WERI-Rb-1 (cell line): ENCODE measurements at regions not wholly inside any gene's neighbourhood (a gene's known extent, or its start where the extent isn't known, plus 50 kb on each side); places are given as distances from the start of the nearest gene placed in this dataset.
"Not testable (repeated sequence)": the region's sequence is repeated elsewhere in the genome, so short reads cannot be mapped to it uniquely, and the experiment has no call there.

Experiments used
- DNase-seq: peaks from one replicate; pipeline ENCODE4 v3.0.0-alpha.2; 2020
- H3K27ac ChIP-seq: fragments of 250-450 bp; sonication (Bioruptor Pico); 2 replicates; pipeline ENCODE4 v1.5.1; 2020; ENCODE audit warnings: mild to moderate bottlenecking, moderate library complexity
- H3K27me3 ChIP-seq: fragments of 250-450 bp; sonication (Bioruptor Pico); 2 replicates; pipeline ENCODE4 v1.5.1; 2021; ENCODE audit warnings: mild to moderate bottlenecking, low read depth, moderate library complexity; ENCODE audit not compliant: insufficient read depth, severe bottlenecking
- H3K36me3 ChIP-seq: fragments of 250-450 bp; sonication (Bioruptor Pico); 2 replicates; pipeline ENCODE4 v1.5.1; 2020; ENCODE audit warnings: mild to moderate bottlenecking, moderate library complexity
- H3K4me3 ChIP-seq: 2 replicates; pipeline ENCODE4 v1.5.1; 2011; ENCODE audit warnings: low read depth, mild to moderate bottlenecking, control low read depth, low read length
- H3K9me3 ChIP-seq: fragments of 250-450 bp; sonication (Bioruptor Pico); 2 replicates; pipeline ENCODE4 v1.5.1; 2021; ENCODE audit warnings: mild to moderate bottlenecking, moderate library complexity; ENCODE audit not compliant: severe bottlenecking
- CTCF ChIP-seq: IDR thresholded peaks from 2 replicates; pipeline ENCODE4 v1.5.1; 2011; ENCODE audit warnings: low read depth, mild to moderate bottlenecking, control low read depth, inconsistent platforms, low read length

DNA sequence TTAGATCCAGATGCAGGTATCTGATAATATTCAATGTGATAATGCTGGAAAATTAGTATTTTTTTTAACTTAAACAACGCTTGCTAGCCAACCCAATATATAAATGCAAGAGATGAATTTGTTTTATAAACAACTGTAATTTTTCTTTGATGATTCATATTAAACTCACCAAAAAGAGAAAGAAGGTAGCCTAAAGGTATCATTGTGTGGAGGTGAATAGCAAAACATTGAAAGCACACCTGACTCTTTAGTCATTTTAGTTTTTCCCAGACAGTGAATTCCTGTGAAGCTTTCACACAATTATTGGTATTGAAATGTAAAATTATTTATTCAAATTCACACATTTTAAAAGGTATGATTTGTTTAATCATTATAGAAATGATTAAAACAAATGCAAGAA, 424.0 kb downstream of the NR4A2 start:
- H3K27ac ChIP-seq = no peak overlapping the region
- no peak for TF ChIP-seq CTCF
- no peaks in the 10 kb centered on the region for H3K9me3 ChIP-seq
- no peaks in the 10 kb centered on the region for H3K36me3 ChIP-seq
- no peak for DNase-seq
- no peak overlapping the region for H3K4me3 ChIP-seq
- no peaks in the 10 kb centered on the region for H3K27me3 ChIP-seq

DNA sequence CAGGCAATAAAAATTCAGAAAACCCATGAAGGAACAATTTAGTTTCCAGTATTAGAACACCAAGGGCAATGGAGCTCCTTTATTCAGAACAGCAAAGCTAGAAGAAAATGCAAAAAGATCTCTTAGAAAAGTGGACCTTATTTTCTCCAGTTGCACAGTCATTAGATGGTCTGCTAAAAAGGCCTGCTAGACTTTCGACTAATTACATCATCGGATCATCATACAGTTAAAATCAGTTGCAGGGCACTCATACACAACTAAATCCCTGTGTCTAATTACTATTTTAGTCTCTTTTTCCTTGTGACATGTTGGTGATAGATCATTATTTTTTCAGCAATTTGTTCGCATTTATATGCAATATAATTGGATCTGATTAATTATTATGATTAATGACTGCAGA, 425.3 kb downstream of the NR4A2 start:
- no peak overlapping the region for H3K4me3 ChIP-seq
- no peaks in the 10 kb centered on the region for H3K27me3 ChIP-seq
- no peaks in the 10 kb centered on the region for H3K36me3 ChIP-seq
- no peak for TF ChIP-seq CTCF
- DNase-seq = no peak
- no peak overlapping the region for H3K27ac ChIP-seq
- H3K9me3 ChIP-seq = no peaks in the 10 kb centered on the region

DNA sequence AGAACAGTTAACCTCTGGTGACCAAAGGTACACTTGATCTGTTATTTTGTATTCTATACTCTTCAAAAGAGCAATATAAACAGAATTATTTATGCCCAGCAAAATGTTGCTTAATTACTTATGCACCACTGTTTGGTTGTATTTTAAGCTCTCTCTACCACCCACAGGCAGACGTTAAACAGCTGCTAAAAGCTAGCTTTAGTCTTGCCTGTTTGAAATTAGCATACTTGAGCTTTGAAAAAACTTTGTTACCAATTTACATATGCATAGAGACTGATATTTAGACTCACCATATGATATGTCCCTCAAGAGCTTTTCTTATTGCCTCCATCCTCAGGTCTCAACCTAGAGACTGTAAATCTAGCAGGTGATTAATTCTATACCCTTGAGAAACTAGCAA, 426.9 kb downstream of the NR4A2 start:
- H3K4me3 ChIP-seq = no peak overlapping the region
- H3K9me3 ChIP-seq = no peaks in the 10 kb centered on the region
- no peaks in the 10 kb centered on the region for H3K27me3 ChIP-seq
- DNase-seq = no peak
- no peak overlapping the region for H3K27ac ChIP-seq
- no peak for TF ChIP-seq CTCF
- no peaks in the 10 kb centered on the region for H3K36me3 ChIP-seq

DNA sequence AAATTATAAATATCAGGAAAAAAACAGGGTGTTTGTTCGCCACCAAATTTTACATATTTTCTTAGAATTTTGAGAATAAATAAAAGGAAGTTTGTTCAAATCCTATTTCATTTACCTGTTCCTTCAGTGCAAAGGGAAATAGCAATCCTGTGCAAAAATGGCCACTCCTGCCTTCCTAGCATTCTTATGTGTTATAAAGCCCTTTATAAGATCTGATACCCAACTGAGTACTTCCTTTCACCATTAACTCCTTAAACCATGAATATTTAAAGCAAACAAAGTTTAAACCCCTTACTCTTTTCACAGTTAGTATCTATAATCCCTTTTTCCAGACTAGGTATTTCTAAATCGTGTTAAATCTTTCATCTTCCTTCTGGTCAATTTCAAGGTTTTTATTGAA, 427.8 kb downstream of the NR4A2 start:
- H3K4me3 ChIP-seq = no peak overlapping the region
- H3K27ac ChIP-seq = no peak overlapping the region
- no peak for TF ChIP-seq CTCF

DNA sequence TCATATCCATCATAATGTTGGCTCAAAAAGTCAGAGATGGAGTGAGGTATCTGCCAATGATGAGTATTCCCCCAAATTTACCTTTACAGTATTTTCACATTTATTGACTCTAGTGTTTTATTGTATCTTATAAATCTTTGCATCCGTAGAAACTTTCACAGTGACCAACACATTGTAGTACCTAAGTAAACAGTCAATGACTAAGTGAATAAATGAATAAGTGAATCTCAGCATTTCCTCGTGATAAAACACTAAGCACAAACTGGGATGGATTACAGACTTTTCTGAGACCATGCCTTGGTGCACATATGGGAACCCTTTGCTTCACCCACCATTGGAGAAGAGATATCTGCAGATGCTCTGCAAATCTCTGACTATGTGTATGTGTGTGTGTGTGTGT, 429.9 kb downstream of the NR4A2 start:
- TF ChIP-seq CTCF = no peak
- H3K9me3 ChIP-seq = no peaks in the 10 kb centered on the region
- H3K4me3 ChIP-seq = no peak overlapping the region
- DNase-seq = no peak
- H3K27me3 ChIP-seq = no peaks in the 10 kb centered on the region
- no peak overlapping the region for H3K27ac ChIP-seq
- H3K36me3 ChIP-seq = no peaks in the 10 kb centered on the region

More for the DNA sequence above, 427.8 kb downstream of the NR4A2 start:
- H3K9me3 ChIP-seq = no peaks in the 10 kb centered on the region
- no peak for DNase-seq
- no peaks in the 10 kb centered on the region for H3K27me3 ChIP-seq
- H3K36me3 ChIP-seq = no peaks in the 10 kb centered on the region

- H3K36me3 ChIP-seq = no peaks in the 10 kb centered on the region
- no peak for TF ChIP-seq CTCF
Observed at GRCh38 chr2:155895016-155895415, 437.5 kb downstream of the NR4A2 start.

DNA sequence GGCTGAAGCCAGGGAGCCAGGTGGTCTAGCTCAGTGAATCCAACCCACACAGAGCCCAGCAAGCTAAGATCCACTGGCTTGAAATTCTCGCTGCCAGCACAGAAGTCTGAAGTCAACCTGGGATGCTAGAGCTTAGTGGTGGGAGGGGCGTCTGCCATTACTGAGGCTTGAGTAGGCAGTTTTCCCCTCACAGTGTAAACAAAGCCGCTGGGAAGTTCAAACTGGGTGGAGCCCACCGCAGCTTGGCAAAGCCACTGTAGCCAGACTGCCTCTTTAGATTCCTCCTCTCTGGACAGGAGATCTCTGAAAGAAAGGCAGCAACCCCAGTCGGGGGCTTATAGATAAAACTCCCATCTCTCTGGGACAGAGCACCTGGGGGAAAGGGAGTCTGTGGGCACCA, 452.1 kb downstream of the NR4A2 start:
- H3K4me3 ChIP-seq, H3K9me3 ChIP-seq, DNase-seq, H3K27ac ChIP-seq, H3K36me3 ChIP-seq, H3K27me3 ChIP-seq: not testable (repeated sequence)

More at GRCh38 chr2:155895016-155895415, 437.5 kb downstream of the NR4A2 start:
- no peaks in the 10 kb centered on the region for H3K9me3 ChIP-seq
- H3K4me3 ChIP-seq = no peak overlapping the region
- no peaks in the 10 kb centered on the region for H3K27me3 ChIP-seq
- no peak for DNase-seq
- H3K27ac ChIP-seq = no peak overlapping the region

DNA sequence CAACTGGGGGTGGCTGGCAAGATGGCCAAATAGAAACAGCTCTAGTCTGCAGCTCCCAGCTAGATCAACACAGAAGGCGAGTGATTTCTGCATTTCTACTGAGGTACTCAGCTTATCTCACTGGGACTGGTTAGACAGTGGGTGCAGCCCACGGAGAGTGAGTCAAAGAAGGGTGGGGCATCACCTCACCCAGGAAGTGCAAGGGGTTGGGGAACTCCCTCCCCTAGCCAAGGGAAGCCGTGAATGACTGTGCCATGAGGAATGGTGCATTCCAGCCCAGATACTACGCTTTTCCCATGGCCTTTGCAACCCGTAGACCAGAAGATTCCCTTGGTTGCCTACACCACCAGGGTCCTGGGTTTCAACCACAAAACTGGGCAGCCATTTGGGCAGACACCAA, 452.6 kb downstream of the NR4A2 start:
- not testable (repeated sequence) for DNase-seq, H3K36me3 ChIP-seq, H3K9me3 ChIP-seq, H3K4me3 ChIP-seq, H3K27ac ChIP-seq, H3K27me3 ChIP-seq
